ENCODE measurements at regions not wholly inside any gene's neighbourhood (a gene's known extent, or its start where the extent isn't known, plus 50 kb on each side); places are given as distances from the start of the nearest gene placed in this dataset.

- H3K4me1 ChIP-seq (ENCODE audit: control insufficient read depth, insufficient read depth, low read length) = no peaks in the 10 kb centered on the region
- H3K9me3 Mint-ChIP-seq = peaks cover 1% of the 10 kb centered on the region
- H3K4me3 ChIP-seq (ENCODE audit: low read length) = no peak overlapping the region
- H3K4me1 Mint-ChIP-seq = peaks cover 6% of the 10 kb centered on the region
- no peaks in the 10 kb centered on the region for H3K36me3 ChIP-seq (ENCODE audit: control insufficient read depth, insufficient read depth, low read length)
- no peak overlapping the region for H3K9ac ChIP-seq (ENCODE audit: extremely low read depth, low read length, poor library complexity, severe bottlenecking)
- no peak for DNase-seq
- no peak overlapping the region for H3K27ac Mint-ChIP-seq
- H3K4me3 Mint-ChIP-seq = no peak overlapping the region
- no peak for TF ChIP-seq CTCF (conservative IDR thresholded peaks at IDR 0.05)
- H3K27me3 ChIP-seq (ENCODE audit: control insufficient read depth, insufficient read depth, low read length, poor library complexity, severe bottlenecking) = no peaks in the 10 kb centered on the region
- no peaks in the 10 kb centered on the region for H3K36me3 Mint-ChIP-seq (ENCODE audit: low read depth)
- no peaks in the 10 kb centered on the region for H3K9me3 ChIP-seq (ENCODE audit: control insufficient read depth, low read length)
- H3K27me3 Mint-ChIP-seq (ENCODE audit: insufficient read depth) = no peaks in the 10 kb centered on the region
- WGBS, 2 experiments (ENCODE audit: insufficient coverage in 1 of 2, insufficient read length in 1 of 2) = 56 to 81% methylated on average over 1 of the region's 1 CpG
- no peak overlapping the region for H3K27ac ChIP-seq (ENCODE audit: low read depth, low read length)
Observed at GRCh38 chr20:7696311-7696710, 243.9 kb downstream of the HAO1 start.

- Mint-ChIP-seq H3K27me3 (ENCODE audit: insufficient read depth) (no peaks in the 10 kb centered on the region), H3K27ac (no peak overlapping the region), H3K4me1 (no peaks in the 10 kb centered on the region), H3K4me3 (no peak overlapping the region), H3K9me3 (peaks cover 1% of the 10 kb centered on the region), H3K36me3 (ENCODE audit: low read depth) (no peaks in the 10 kb centered on the region)
- no peak for TF ChIP-seq CTCF (conservative IDR thresholded peaks at IDR 0.05)
- no peak overlapping the region for H3K9ac ChIP-seq (ENCODE audit: extremely low read depth, low read length, poor library complexity, severe bottlenecking)
- 100% methylated on average over 2 of the region's 2 CpGs; no CpG with 5 or more reads in 1 of the 2 experiments for WGBS, 2 experiments (ENCODE audit: insufficient coverage in 1 of 2, insufficient read length in 1 of 2)
- no peaks in the 10 kb centered on the region for H3K4me1 ChIP-seq (ENCODE audit: control insufficient read depth, insufficient read depth, low read length)
- no peak for DNase-seq
- H3K36me3 ChIP-seq (ENCODE audit: control insufficient read depth, insufficient read depth, low read length) = no peaks in the 10 kb centered on the region
- H3K27ac ChIP-seq (ENCODE audit: low read depth, low read length) = no peak overlapping the region
- no peak overlapping the region for H3K4me3 ChIP-seq (ENCODE audit: low read length)
- H3K9me3 ChIP-seq (ENCODE audit: control insufficient read depth, low read length) = no peaks in the 10 kb centered on the region
- H3K27me3 ChIP-seq (ENCODE audit: control insufficient read depth, insufficient read depth, low read length, poor library complexity, severe bottlenecking) = no peaks in the 10 kb centered on the region
Observed at GRCh38 chr20:7702141-7702540, 238.1 kb downstream of the HAO1 start.

GRCh38 chr20:7703551-7703961, 236.7 kb downstream of the HAO1 start:
- Mint-ChIP-seq H3K36me3 (ENCODE audit: low read depth) (no peaks in the 10 kb centered on the region), H3K4me1 (no peaks in the 10 kb centered on the region), H3K27ac (no peak overlapping the region), H3K27me3 (ENCODE audit: insufficient read depth) (no peaks in the 10 kb centered on the region), H3K9me3 (peaks cover 1% of the 10 kb centered on the region), H3K4me3 (no peak overlapping the region)
- no peak overlapping the region for H3K27ac ChIP-seq (ENCODE audit: low read depth, low read length)
- no peak overlapping the region for H3K9ac ChIP-seq (ENCODE audit: extremely low read depth, low read length, poor library complexity, severe bottlenecking)
- DNase-seq = no peak
- H3K9me3 ChIP-seq (ENCODE audit: control insufficient read depth, low read length) = no peaks in the 10 kb centered on the region
- no peaks in the 10 kb centered on the region for H3K4me1 ChIP-seq (ENCODE audit: control insufficient read depth, insufficient read depth, low read length)
- no peak overlapping the region for H3K4me3 ChIP-seq (ENCODE audit: low read length)
- WGBS, 2 experiments (ENCODE audit: insufficient coverage in 1 of 2, insufficient read length in 1 of 2) = 86 to 100% methylated on average over 1 to 4 of the region's 4 CpGs
- no peaks in the 10 kb centered on the region for H3K36me3 ChIP-seq (ENCODE audit: control insufficient read depth, insufficient read depth, low read length)
- no peak for TF ChIP-seq CTCF (conservative IDR thresholded peaks at IDR 0.05)
- no peaks in the 10 kb centered on the region for H3K27me3 ChIP-seq (ENCODE audit: control insufficient read depth, insufficient read depth, low read length, poor library complexity, severe bottlenecking)

Data from endodermal cell (in vitro differentiated cells).